SK-N-SH (cell line): ENCODE measurements at regions not wholly inside any gene's neighbourhood (a gene's known extent, or its start where the extent isn't known, plus 50 kb on each side); places are given as distances from the start of the nearest gene placed in this dataset.
A peak's percentile ranks its signal among the peaks of the same experiment; 100 is the strongest.

Experiments
- CTCF ChIA-PET: fragments of 300-600, 350-600 bp; formaldehyde crosslinking; extraction: SDS; loops from one replicate; lab custom pipeline; 2021; lab: Yijun Ruan, JAX
- POLR2A ChIA-PET: fragments of 350-600 bp; sonication (Branson Sonifier 250); formaldehyde crosslinking; extraction: SDS; loops from one replicate; lab custom pipeline; 2020; ENCODE audit warnings: antibody characterized with exemption, inconsistent platforms; lab: Yijun Ruan, JAX
- DNase-seq: peaks from one replicate; pipeline ENCODE4 v3.0.0; 2012
- H2AFZ ChIP-seq: fragments of 200-600 bp; sonication (generic); 2 replicates; pipeline ENCODE4 v1.8.1; 2016; ENCODE audit warnings: antibody characterized with exemption, mild to moderate bottlenecking, low read depth
- H3F3A ChIP-seq: fragments of 200-600 bp; sonication (generic); replicated peaks from 2 replicates; pipeline ENCODE3; 2016; ENCODE audit warnings: antibody characterized with exemption, mild to moderate bottlenecking; ENCODE audit not compliant: insufficient read depth
- H3K27ac ChIP-seq, 2 experiments: fragments of 200-500 bp in 1 of 2; fragments of 200-600 bp in 1 of 2; sonication (Bioruptor generic) in 1 of 2; sonication (generic), shearing (Covaris generic) in 1 of 2; 2 replicates each; pipeline versions ENCODE4 v1.5.1 to v1.6.1; 2014 to 2016; ENCODE audit warnings: low read depth in 2 of 2, inconsistent platforms in 1 of 2, low read length in 1 of 2, mild to moderate bottlenecking in 1 of 2, mixed read lengths in 1 of 2
- H3K27me3 ChIP-seq: fragments of 200-600 bp; sonication (generic), shearing (Covaris generic); 2 replicates; pipeline ENCODE4 v1.6.1; 2016; ENCODE audit warnings: mixed run types; ENCODE audit not compliant: insufficient read depth
- H3K36me3 ChIP-seq, 2 experiments: fragments of 200-500 bp in 1 of 2; fragments of 200-600 bp in 1 of 2; sonication (Bioruptor generic) in 1 of 2; sonication (generic) in 1 of 2; replicated peaks in 1 of 2; 2 replicates each; pipeline versions ENCODE3 to v1.5.1; 2014 to 2016; ENCODE audit warnings: low read length in 1 of 2, mild to moderate bottlenecking in 1 of 2; ENCODE audit not compliant: insufficient read depth in 2 of 2, control insufficient read depth in 1 of 2
- H3K4me1 ChIP-seq, 2 experiments: fragments of 200-500 bp in 1 of 2; fragments of 200-600 bp in 1 of 2; sonication (Bioruptor generic) in 1 of 2; sonication (generic), shearing (Covaris generic) in 1 of 2; 2 replicates each; pipeline versions ENCODE4 v1.5.1 to v1.6.1; 2014 to 2016; ENCODE audit warnings: low read depth in 1 of 2, low read length in 1 of 2, mixed run types in 1 of 2; ENCODE audit not compliant: insufficient read depth in 2 of 2, control insufficient read depth in 1 of 2
- H3K4me2 ChIP-seq: fragments of 200-600 bp; sonication (generic), shearing (Covaris generic); 2 replicates; pipeline ENCODE4 v1.6.1; 2017; ENCODE audit warnings: mixed run types
- H3K4me3 ChIP-seq, 2 experiments: fragments of 200-500 bp in 1 of 2; fragments of 200-600 bp in 1 of 2; sonication (Bioruptor generic) in 1 of 2; sonication (generic), shearing (Covaris generic) in 1 of 2; 2 replicates each; pipeline versions ENCODE4 v1.5.1 to v1.8.1; 2014 to 2016; ENCODE audit warnings: low read depth in 2 of 2, inconsistent platforms in 1 of 2, low read length in 1 of 2, mild to moderate bottlenecking in 1 of 2, mixed read lengths in 1 of 2, moderate library complexity in 1 of 2
- H3K79me2 ChIP-seq: fragments of 200-600 bp; sonication (generic); 2 replicates; pipeline ENCODE4 v1.8.1; 2017; ENCODE audit warnings: mild to moderate bottlenecking; ENCODE audit not compliant: insufficient read depth
- H3K9ac ChIP-seq: fragments of 200-600 bp; sonication (generic); 2 replicates; pipeline ENCODE4 v1.6.1; 2017; ENCODE audit warnings: mixed run types
- H3K9me2 ChIP-seq: fragments of 200-600 bp; sonication (generic); 2 replicates; pipeline ENCODE4 v1.6.1; 2017; ENCODE audit warnings: mixed run types
- H3K9me3 ChIP-seq: fragments of 200-600 bp; sonication (generic); 2 replicates; pipeline ENCODE4 v1.6.1; 2017; ENCODE audit warnings: mixed run types, mild to moderate bottlenecking, moderate library complexity
- H4K20me1 ChIP-seq: fragments of 200-600 bp; sonication (generic); 2 replicates; pipeline ENCODE4 v1.6.1; 2017; ENCODE audit warnings: mild to moderate bottlenecking, mixed run types; ENCODE audit not compliant: insufficient read depth
- MAX ChIP-seq: IDR thresholded peaks from 2 replicates; pipeline ENCODE4 v1.4.0; 2012; ENCODE audit warnings: low read depth
- RAD21 ChIP-seq: IDR thresholded peaks from 2 replicates; pipeline ENCODE4 v1.6.1; 2012; ENCODE audit warnings: mild to moderate bottlenecking, low read length
- REST ChIP-seq: IDR thresholded peaks from 2 replicates; pipeline ENCODE4 v1.6.1; 2012; ENCODE audit warnings: mild to moderate bottlenecking, low read depth, low read length, moderate library complexity
- USF1 ChIP-seq: IDR thresholded peaks from 2 replicates; pipeline ENCODE4 v1.4.0; 2012; ENCODE audit warnings: low read depth, borderline replicate concordance
- USF2 ChIP-seq: fragments of 150-350 bp; IDR thresholded peaks from 2 replicates; pipeline ENCODE4 v1.6.1; 2017; ENCODE audit warnings: antibody characterized with exemption, low read length, low read depth, borderline replicate concordance

- TF ChIP-seq REST (no peak; the same call in 1 of the 2 replicates), MAX (no peak), USF2 (no peak), USF1 (no peak)
Observed at GRCh38 chr13:34224877-34225276, 406.9 kb downstream of the RFC3 start (continued).

- H3K27me3 ChIP-seq: no peaks in the 10 kb centered on the region
- no peak overlapping the region for H3K27ac ChIP-seq
- no peaks in the 10 kb centered on the region for H3K9me2 ChIP-seq
- H3K4me2 ChIP-seq: no peak overlapping the region
- no peaks in the 10 kb centered on the region for H3K79me2 ChIP-seq
- TF ChIP-seq RAD21 (0 out of 2 replicates have a peak, but pooled peaks have one; percentile 1), REST (no peak)
- no peak for DNase-seq
- H3K36me3 ChIP-seq: no peaks in the 10 kb centered on the region
- no peak overlapping the region for H2AFZ ChIP-seq
- no peaks in the 10 kb centered on the region for H4K20me1 ChIP-seq
- no peaks in the 10 kb centered on the region for H3K9me3 ChIP-seq
- no peak overlapping the region for H3K4me3 ChIP-seq
- ChIA-PET POLR2A (no interaction called here), CTCF (interaction anchor here (0.7 to 0.8 kb wide), 2 partner anchors 430 to 713 kb away, joined by 3 read pairs; no protein-coding TSS in a partner anchor)
- no peak overlapping the region for H3K9ac ChIP-seq
- peaks cover 0 to 5% of the 10 kb centered on the region in 2 experiments; a peak in 1 of 4 replicates for H3K4me1 ChIP-seq
- H3F3A ChIP-seq: no peaks in the 10 kb centered on the region
Observed at GRCh38 chr13:34230271-34230670, 412.3 kb downstream of the RFC3 start.
